Bronchial epithelial cell (primary cell): ENCODE measurements at regions not wholly inside any gene's neighbourhood (a gene's known extent, or its start where the extent isn't known, plus 50 kb on each side); places are given as distances from the start of the nearest gene placed in this dataset.

Experiments
- DNase-seq: peaks from one replicate; pipeline ENCODE4 v3.0.0-alpha.2; 2010; ENCODE audit warnings: low read depth
- FAIRE-seq: peaks from 2 replicates; lab custom pipeline; 2011; peaks lifted over from hg19 to GRCh38; lab: Jason Lieb, UNC
- H3K27me3 ChIP-seq: 2 replicates; pipeline ENCODE4 v1.5.1; 2011; ENCODE audit warnings: low read length; ENCODE audit not compliant: control insufficient read depth, insufficient read depth
- H3K36me3 ChIP-seq: 2 replicates; pipeline ENCODE4 v1.5.1; 2011; ENCODE audit warnings: low read length; ENCODE audit not compliant: control insufficient read depth, insufficient read depth
- H3K4me3 ChIP-seq: 2 replicates; pipeline ENCODE4 v1.5.1; 2011; ENCODE audit warnings: mild to moderate bottlenecking, low read depth, low read length, control low read depth
- CTCF ChIP-seq: IDR thresholded peaks from 2 replicates; pipeline ENCODE4 v1.5.1; 2011; ENCODE audit warnings: mild to moderate bottlenecking, moderate library complexity, low read length, control low read depth, inconsistent platforms; ENCODE audit not compliant: insufficient read depth, severe bottlenecking

GRCh38 chr5:115398719-115399118, 102.3 kb upstream of the CCDC112 start:
- Histone ChIP-seq H3K27me3 (no peaks in the 10 kb centered on the region), H3K36me3 (no peaks in the 10 kb centered on the region), H3K4me3 (no peak overlapping the region)
- no peak for TF ChIP-seq CTCF
- DNase-seq (peak; percentile 47), FAIRE-seq (no peak)

- no peak for DNase-seq
- no peak overlapping the region for H3K4me3 ChIP-seq
- no peaks in the 10 kb centered on the region for H3K36me3 ChIP-seq
- H3K27me3 ChIP-seq, result no peaks in the 10 kb centered on the region
- no peak for FAIRE-seq
- no peak for TF ChIP-seq CTCF
Measured at GRCh38 chr5:115396688-115397087, 100.2 kb upstream of the CCDC112 start.

- DNase-seq (no peak), FAIRE-seq (no peak)
- Histone ChIP-seq H3K4me3 (no peak overlapping the region), H3K27me3 (no peaks in the 10 kb centered on the region), H3K36me3 (no peaks in the 10 kb centered on the region)
- no peak for TF ChIP-seq CTCF
Measured at GRCh38 chr5:115396081-115396480, 99.6 kb upstream of the CCDC112 start.

- FAIRE-seq (no peak), DNase-seq (no peak)
- no peak overlapping the region for H3K4me3 ChIP-seq
- no peaks in the 10 kb centered on the region for H3K36me3 ChIP-seq
- TF ChIP-seq CTCF, result no peak
- no peaks in the 10 kb centered on the region for H3K27me3 ChIP-seq
Measured at GRCh38 chr5:115394531-115394930, 98.1 kb upstream of the CCDC112 start.

- FAIRE-seq (no peak), DNase-seq (no peak)
- no peaks in the 10 kb centered on the region for H3K36me3 ChIP-seq
- no peak for TF ChIP-seq CTCF
- no peaks in the 10 kb centered on the region for H3K27me3 ChIP-seq
- no peak overlapping the region for H3K4me3 ChIP-seq
Measured at GRCh38 chr5:115393239-115393638, 96.8 kb upstream of the CCDC112 start.

GRCh38 chr5:115392611-115393010, 96.2 kb upstream of the CCDC112 start:
- Histone ChIP-seq H3K36me3 (no peaks in the 10 kb centered on the region), H3K27me3 (no peaks in the 10 kb centered on the region), H3K4me3 (no peak overlapping the region)
- DNase-seq (no peak), FAIRE-seq (no peak)
- TF ChIP-seq CTCF, result no peak
